Glutamatergic neuron (in vitro differentiated cells): ENCODE measurements at regions not wholly inside any gene's neighbourhood (a gene's known extent, or its start where the extent isn't known, plus 50 kb on each side); places are given as distances from the start of the nearest gene placed in this dataset.

Experiments
- DNase-seq: peaks from one replicate; pipeline ENCODE4 v3.0.0; 2022
- H3K27ac Mint-ChIP-seq: one replicate; pipeline ENCODE4 v1.8.0; 2020; ENCODE audit warnings: mild to moderate bottlenecking, mixed read lengths, inconsistent platforms; ENCODE audit not compliant: unreplicated experiment
- H3K27me3 Mint-ChIP-seq: one replicate; pipeline ENCODE4 v1.8.0; 2020; ENCODE audit warnings: mild to moderate bottlenecking, moderate library complexity, mixed read lengths, inconsistent platforms; ENCODE audit not compliant: unreplicated experiment
- H3K36me3 Mint-ChIP-seq: one replicate; pipeline ENCODE4 v1.8.0; 2020; ENCODE audit warnings: mild to moderate bottlenecking, mixed read lengths, inconsistent platforms; ENCODE audit not compliant: unreplicated experiment
- H3K4me1 Mint-ChIP-seq: one replicate; pipeline ENCODE4 v1.8.0; 2020; ENCODE audit warnings: mild to moderate bottlenecking, low read depth, mixed read lengths, inconsistent platforms; ENCODE audit not compliant: unreplicated experiment
- H3K4me3 Mint-ChIP-seq: one replicate; pipeline ENCODE4 v1.8.0; 2020; ENCODE audit warnings: mild to moderate bottlenecking, mixed read lengths, inconsistent platforms; ENCODE audit not compliant: unreplicated experiment
- H3K9me3 Mint-ChIP-seq: one replicate; pipeline ENCODE4 v1.8.0; 2020; ENCODE audit warnings: mild to moderate bottlenecking, moderate library complexity, mixed read lengths, inconsistent platforms; ENCODE audit not compliant: unreplicated experiment
- TF ChIP-seq, protein P1 (sequence below): fragments of 200-600 bp; sonication (generic); IDR thresholded peaks from one replicate; pipeline ENCODE4 v1.5.0; 2021; ENCODE audit not compliant: partially characterized antibody, unreplicated experiment

DNA sequence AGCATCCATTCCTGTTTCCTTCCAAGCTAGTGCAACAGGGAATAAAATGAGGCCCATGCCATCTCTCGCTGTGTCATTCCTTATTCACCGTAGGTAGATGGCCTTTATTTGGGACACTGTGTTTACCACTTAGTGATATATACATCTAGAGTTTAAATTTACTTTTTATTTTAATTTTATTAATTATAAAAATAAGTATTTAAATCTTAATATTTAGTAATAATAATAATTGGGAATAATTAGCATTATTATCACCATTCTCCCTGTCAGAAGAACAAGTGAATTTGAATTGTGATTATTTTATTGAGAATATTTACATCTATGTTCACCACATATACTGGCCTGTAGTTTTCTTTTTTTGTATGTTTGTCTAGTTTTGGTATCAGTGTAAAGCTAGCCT is 692.9 kb upstream of the KIF2B start:
- H3K27ac Mint-ChIP-seq, result no peak overlapping the region
- H3K9me3 Mint-ChIP-seq, result no peaks in the 10 kb centered on the region
- H3K36me3 Mint-ChIP-seq, result no peaks in the 10 kb centered on the region
- no peaks in the 10 kb centered on the region for H3K4me1 Mint-ChIP-seq
- no peak for DNase-seq
- H3K4me3 Mint-ChIP-seq, result no peak overlapping the region
- H3K27me3 Mint-ChIP-seq, result peaks cover 1% of the 10 kb centered on the region
- TF ChIP-seq, protein P1, sequence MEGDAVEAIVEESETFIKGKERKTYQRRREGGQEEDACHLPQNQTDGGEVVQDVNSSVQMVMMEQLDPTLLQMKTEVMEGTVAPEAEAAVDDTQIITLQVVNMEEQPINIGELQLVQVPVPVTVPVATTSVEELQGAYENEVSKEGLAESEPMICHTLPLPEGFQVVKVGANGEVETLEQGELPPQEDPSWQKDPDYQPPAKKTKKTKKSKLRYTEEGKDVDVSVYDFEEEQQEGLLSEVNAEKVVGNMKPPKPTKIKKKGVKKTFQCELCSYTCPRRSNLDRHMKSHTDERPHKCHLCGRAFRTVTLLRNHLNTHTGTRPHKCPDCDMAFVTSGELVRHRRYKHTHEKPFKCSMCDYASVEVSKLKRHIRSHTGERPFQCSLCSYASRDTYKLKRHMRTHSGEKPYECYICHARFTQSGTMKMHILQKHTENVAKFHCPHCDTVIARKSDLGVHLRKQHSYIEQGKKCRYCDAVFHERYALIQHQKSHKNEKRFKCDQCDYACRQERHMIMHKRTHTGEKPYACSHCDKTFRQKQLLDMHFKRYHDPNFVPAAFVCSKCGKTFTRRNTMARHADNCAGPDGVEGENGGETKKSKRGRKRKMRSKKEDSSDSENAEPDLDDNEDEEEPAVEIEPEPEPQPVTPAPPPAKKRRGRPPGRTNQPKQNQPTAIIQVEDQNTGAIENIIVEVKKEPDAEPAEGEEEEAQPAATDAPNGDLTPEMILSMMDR, result no peak

DNA sequence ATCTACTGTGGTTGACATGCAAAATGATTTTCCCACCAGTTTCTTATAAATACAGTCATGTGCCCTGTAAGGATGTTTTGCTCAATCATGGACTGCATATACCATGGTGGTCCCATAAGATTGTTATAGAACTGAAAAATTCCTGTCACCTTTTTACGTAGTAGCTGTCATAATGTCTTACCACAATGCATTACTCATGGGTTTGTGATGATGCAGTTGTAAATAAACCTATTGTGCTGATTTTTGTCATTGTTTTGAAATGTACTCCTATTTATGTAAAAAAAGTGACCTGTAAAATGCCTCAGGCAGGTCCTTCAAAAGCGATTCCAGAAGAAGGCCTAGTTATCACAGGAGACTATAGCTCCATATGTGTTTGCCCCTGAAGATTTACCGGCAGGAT is 695.4 kb upstream of the KIF2B start:
- Mint-ChIP-seq H3K27me3 (peaks cover 1% of the 10 kb centered on the region), H3K27ac (no peak overlapping the region)

DNA sequence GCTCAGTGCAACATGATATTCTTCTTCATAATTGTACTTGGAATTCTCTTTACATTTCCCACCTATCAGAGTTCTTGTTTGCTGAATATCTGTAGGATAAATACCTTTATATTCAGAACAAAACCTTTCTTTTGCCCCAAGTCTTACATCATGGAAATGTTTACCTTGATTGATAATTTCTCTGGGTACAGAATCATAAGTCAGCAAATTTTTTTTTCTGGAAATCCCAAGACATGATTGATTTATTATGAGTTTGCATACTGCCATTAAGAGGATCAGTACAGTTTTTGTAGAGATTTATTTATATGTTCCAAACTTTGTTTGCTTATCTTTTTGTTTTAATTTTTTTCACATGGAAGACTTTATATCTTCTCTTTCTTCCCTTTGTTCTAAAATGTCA is 699.8 kb upstream of the KIF2B start:
- no peak overlapping the region for H3K27ac Mint-ChIP-seq
- H3K27me3 Mint-ChIP-seq, result peaks cover 1% of the 10 kb centered on the region
- no peaks in the 10 kb centered on the region for H3K36me3 Mint-ChIP-seq
- TF ChIP-seq, protein P1, result no peak
- H3K4me3 Mint-ChIP-seq, result no peak overlapping the region
- H3K9me3 Mint-ChIP-seq, result no peaks in the 10 kb centered on the region
- peaks cover 9% of the 10 kb centered on the region for H3K4me1 Mint-ChIP-seq
- no peak for DNase-seq

More for the DNA sequence above, 695.4 kb upstream of the KIF2B start:
- TF ChIP-seq, protein P1, result no peak
- no peak for DNase-seq
- Mint-ChIP-seq H3K4me1 (no peaks in the 10 kb centered on the region), H3K36me3 (no peaks in the 10 kb centered on the region), H3K4me3 (no peak overlapping the region), H3K9me3 (no peaks in the 10 kb centered on the region)

DNA sequence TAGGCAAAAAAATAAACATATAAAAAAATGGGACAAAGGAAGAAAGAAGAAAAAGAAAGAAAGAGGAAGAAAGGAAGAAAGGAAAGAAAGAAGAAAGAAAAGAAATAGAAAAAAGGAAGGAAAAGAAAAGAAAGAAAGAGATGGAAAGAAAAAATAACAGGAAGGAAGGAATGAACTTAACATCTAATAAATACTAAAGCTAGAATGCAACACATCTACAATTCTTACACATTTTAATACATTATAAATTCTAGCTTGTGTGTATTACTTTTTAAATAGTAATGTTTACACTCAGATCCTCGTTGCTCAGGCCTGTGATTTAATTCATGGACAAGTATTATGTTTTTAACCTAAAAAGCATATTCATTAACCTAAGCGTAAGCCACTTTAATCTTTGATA is 703.0 kb upstream of the KIF2B start:
- DNase-seq, result no peak
- H3K27ac Mint-ChIP-seq, result no peak overlapping the region
- TF ChIP-seq, protein P1, result no peak
- peaks cover 2% of the 10 kb centered on the region for H3K9me3 Mint-ChIP-seq
- H3K36me3 Mint-ChIP-seq, result peaks cover 7% of the 10 kb centered on the region
- H3K4me1 Mint-ChIP-seq, result peaks cover 9% of the 10 kb centered on the region
- no peak overlapping the region for H3K4me3 Mint-ChIP-seq
- H3K27me3 Mint-ChIP-seq, result no peaks in the 10 kb centered on the region

DNA sequence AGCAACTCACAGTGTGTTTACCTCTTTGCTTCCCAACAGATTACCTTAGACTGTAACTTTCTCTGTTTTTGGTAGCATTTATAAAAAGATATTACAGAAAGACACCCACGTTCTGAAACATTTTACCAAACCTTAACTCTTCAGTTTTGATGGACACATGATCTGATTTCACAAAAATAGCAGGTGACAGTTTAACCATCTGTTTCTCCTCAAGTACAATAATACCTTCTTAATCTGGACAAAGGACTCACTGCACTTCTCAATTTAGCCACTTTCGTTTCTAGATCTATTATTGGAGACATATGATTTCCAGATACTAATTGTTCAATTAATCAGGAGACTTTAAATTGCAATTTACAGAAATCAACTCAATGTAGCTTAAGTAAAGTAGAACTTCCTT is 703.8 kb upstream of the KIF2B start:
- Mint-ChIP-seq H3K4me1 (peaks cover 9% of the 10 kb centered on the region), H3K36me3 (peaks cover 7% of the 10 kb centered on the region), H3K4me3 (no peak overlapping the region), H3K27me3 (no peaks in the 10 kb centered on the region), H3K27ac (no peak overlapping the region), H3K9me3 (peaks cover 2% of the 10 kb centered on the region)
- TF ChIP-seq, protein P1, result no peak
- DNase-seq, result no peak
